ENCODE measurements at regions not wholly inside any gene's neighbourhood (a gene's known extent, or its start where the extent isn't known, plus 50 kb on each side); places are given as distances from the start of the nearest gene placed in this dataset.

DNA sequence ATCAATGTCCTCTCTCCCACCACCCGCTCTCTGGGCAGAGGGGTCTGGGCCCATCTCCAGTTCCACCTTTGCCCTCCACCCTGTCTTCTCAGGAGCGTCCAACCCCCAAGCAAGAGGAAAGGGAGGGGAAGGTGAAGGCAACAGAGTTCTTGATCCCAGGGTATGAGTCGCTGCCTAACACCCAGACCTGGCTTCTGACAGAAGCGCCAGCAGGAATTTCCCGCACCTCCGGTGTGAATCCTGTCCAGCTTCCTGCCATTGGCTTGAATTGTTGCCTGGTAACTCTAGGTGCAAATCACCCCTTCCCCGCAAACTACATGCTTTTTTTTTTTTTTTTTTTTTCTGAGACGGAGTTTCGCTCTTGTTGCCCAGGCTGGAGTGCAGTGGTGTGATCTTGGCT, 84.2 kb upstream of the IER5L start:
- H3K27ac ChIP-seq, result peak overlapping the region in 1 of 2 donors; percentile 11
- DNase-seq, result no peak
- intact Hi-C loops (cut with DNase I; ENCODE audit: low total_unique reads), result no loop called here

DNA sequence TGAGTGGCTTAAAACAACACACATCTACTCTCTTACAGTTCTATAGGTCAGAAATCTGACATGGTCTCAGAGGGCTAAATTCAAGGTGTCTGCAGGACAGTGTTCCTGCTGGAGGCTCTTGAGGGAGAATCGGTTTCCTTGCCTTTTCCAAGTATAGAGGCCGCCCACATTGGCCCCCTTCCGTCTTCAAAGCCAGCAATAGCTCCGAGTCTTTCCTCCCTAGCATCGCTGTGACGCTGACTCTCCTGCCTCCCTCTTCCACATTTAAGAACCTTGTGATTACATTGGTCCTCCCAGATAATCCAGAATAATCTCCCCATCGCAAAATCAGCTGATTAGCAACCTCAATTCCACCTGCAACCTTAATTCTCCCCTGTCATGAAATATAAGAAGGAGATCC, 81.3 kb upstream of the IER5L start:
- H3K27me3 ChIP-seq, result no peaks in the 10 kb centered on the region
- H3K4me1 ChIP-seq, result peaks cover 0 to 39% (median 21%) of the 10 kb centered on the region in 4 donors
- H3K27ac ChIP-seq, result no peak overlapping the region
- TF ChIP-seq, protein P1, sequence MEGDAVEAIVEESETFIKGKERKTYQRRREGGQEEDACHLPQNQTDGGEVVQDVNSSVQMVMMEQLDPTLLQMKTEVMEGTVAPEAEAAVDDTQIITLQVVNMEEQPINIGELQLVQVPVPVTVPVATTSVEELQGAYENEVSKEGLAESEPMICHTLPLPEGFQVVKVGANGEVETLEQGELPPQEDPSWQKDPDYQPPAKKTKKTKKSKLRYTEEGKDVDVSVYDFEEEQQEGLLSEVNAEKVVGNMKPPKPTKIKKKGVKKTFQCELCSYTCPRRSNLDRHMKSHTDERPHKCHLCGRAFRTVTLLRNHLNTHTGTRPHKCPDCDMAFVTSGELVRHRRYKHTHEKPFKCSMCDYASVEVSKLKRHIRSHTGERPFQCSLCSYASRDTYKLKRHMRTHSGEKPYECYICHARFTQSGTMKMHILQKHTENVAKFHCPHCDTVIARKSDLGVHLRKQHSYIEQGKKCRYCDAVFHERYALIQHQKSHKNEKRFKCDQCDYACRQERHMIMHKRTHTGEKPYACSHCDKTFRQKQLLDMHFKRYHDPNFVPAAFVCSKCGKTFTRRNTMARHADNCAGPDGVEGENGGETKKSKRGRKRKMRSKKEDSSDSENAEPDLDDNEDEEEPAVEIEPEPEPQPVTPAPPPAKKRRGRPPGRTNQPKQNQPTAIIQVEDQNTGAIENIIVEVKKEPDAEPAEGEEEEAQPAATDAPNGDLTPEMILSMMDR (IDR thresholded peaks at IDR 0.05), result no peak
- no peak for DNase-seq
- H3K9me3 ChIP-seq, result no peaks in the 10 kb centered on the region
- intact Hi-C loops (cut with DNase I; ENCODE audit: low total_unique reads), result loop anchor here (10.0 kb wide), 3 partner anchors 55 to 225 kb away; no protein-coding TSS in a partner anchor
- H3K36me3 ChIP-seq, result no peaks in the 10 kb centered on the region
- no peak overlapping the region for H3K4me3 ChIP-seq

More for the DNA sequence above, 84.2 kb upstream of the IER5L start:
- H3K4me3 ChIP-seq, result no peak overlapping the region
- H3K27me3 ChIP-seq, result no peaks in the 10 kb centered on the region
- TF ChIP-seq, protein P1 (IDR thresholded peaks at IDR 0.05), result no peak
- H3K4me1 ChIP-seq, result peaks cover 0 to 21% (median 16%) of the 10 kb centered on the region in 4 donors
- no peaks in the 10 kb centered on the region for H3K9me3 ChIP-seq
- H3K36me3 ChIP-seq, result no peaks in the 10 kb centered on the region

DNA sequence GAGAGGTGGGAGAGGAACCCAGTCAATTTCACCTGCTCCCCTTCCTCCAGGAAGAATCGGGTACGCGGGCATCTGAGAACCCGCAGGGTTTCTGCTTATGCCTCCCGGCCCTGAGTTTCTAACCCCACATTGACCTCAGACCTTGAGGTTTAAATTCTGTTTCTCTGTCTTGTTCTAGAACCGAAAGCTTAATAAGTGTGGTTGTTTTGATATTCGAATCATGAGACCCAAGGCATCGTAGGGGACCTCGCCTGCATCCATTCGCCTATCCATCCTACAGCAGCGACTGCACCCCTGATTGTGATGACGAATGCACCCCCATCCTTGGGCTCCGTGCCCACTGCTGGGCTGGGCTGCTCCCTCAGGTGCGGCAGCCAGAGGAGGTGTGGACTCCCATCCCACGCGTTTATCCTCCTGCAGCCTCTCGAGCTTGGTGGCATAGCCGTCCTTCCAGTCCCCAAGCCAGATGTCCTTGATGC, 80.8 kb upstream of the IER5L start:
- TF ChIP-seq, protein P1 (IDR thresholded peaks at IDR 0.05), result no peak
- Histone ChIP-seq H3K27me3 (no peaks in the 10 kb centered on the region), H3K27ac (no peak overlapping the region), H3K36me3 (no peaks in the 10 kb centered on the region), H3K4me1 (peaks cover 0 to 44% (median 26%) of the 10 kb centered on the region in 4 donors), H3K9me3 (no peaks in the 10 kb centered on the region), H3K4me3 (peak overlapping the region; percentile 20 to 39)
- intact Hi-C loops (cut with DNase I; ENCODE audit: low total_unique reads), result loop anchor here (10.0 kb wide), 3 partner anchors 54 to 226 kb away; no protein-coding TSS in a partner anchor
- no peak for DNase-seq

DNA sequence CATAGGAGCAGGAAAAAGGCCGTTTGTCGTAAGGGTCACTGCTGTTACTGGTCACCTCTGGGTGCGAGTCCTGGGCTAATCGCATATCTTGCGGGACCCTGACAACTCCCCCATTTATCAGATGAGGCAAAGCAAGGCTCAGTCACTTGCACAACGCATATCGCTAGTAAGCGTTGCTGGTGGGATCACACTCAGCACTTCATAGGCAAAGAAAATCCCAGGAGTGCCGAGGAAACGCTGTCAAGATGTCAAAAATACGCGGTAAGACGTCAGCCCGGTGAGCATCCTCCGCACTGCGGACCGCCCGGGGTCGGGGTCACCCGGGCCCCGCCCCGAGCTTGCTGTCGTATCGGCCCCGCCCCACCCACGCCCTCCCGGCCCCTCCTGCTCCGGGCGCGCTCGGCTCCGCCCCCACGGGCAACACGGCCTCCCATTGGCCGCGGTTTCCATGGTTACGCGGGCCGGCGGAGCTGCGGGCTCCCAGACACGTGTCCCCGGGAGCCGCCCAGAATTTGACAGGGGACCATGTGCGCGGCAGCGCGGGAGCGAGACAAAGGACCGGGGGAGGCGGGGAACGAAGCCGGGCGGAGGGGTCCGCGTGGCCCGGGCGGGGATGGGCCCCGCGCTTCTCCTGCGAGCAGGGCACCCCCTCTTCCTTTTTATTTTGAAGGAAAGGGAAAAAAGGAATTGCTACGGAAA, 80.2 kb upstream of the IER5L start:
- Histone ChIP-seq H3K27ac (peak overlapping the region; percentile 25 to 62), H3K9me3 (no peaks in the 10 kb centered on the region), H3K4me3 (peak overlapping the region; percentile 20 to 39), H3K4me1 (peaks cover 0 to 50% (median 32%) of the 10 kb centered on the region in 4 donors), H3K27me3 (no peaks in the 10 kb centered on the region), H3K36me3 (no peaks in the 10 kb centered on the region)
- intact Hi-C loops (cut with DNase I; ENCODE audit: low total_unique reads), result loop anchor here (10.0 kb wide), 3 partner anchors 53 to 227 kb away; no protein-coding TSS in a partner anchor
- TF ChIP-seq, protein P1 (IDR thresholded peaks at IDR 0.05), result no peak
- peak; percentile 90 to 94 for DNase-seq

DNA sequence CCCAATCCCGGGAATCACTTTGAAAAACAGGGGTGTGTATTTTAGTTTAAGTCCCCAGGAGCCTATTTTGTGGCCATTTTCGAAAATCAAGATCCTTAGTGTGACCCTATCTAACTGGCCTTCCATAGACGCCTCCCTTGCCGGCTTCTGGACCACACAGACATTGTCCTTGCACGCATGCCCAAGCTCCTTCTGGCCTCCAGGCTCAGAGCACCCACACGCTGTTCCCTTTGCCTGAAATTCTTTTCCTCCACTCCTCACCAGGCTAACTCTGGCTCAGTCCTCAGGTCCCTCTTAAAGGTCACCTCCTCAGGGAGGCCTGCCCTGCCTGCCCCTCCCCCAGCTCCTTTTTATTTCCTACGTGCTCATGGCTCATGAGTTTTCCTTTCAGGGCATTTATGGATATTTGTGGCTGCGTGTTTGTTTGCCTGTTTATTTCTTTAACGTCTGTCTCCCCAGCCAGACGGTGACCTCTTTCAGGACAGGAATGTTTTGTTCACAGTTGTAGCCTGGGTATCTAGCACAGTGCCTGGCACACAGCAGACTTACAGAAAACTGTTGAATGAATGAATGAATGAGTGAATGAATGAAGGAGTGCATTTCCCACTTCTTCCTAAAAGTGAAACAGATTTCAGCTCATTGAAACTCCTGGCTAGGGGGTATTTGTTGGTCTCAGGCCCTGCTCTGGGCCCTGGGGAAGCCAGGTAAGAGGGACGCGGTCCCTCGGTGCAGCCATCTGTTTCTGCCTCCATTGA, 79.1 kb upstream of the IER5L start:
- Histone ChIP-seq H3K4me1 (peaks cover 0 to 56% (median 37%) of the 10 kb centered on the region in 4 donors), H3K4me3 (no peak overlapping the region), H3K9me3 (no peaks in the 10 kb centered on the region), H3K27ac (peak overlapping the region; percentile 25 to 62), H3K27me3 (no peaks in the 10 kb centered on the region), H3K36me3 (no peaks in the 10 kb centered on the region)
- intact Hi-C loops (cut with DNase I; ENCODE audit: low total_unique reads), result loop anchor here (10.0 kb wide), 3 partner anchors 52 to 228 kb away; no protein-coding TSS in a partner anchor
- TF ChIP-seq, protein P1 (IDR thresholded peaks at IDR 0.05), result no peak
- peak in 1 of 2 donors; percentile 17 for DNase-seq

Measured in tibial artery (tissue), 4 donors.